GM19023 (cell line): ENCODE measurements at regions not wholly inside any gene's neighbourhood (a gene's known extent, or its start where the extent isn't known, plus 50 kb on each side); places are given as distances from the start of the nearest gene placed in this dataset.
"Not testable (repeated sequence)": the region's sequence is repeated elsewhere in the genome, so short reads cannot be mapped to it uniquely, and the experiment has no call there.

Experiments
- ATAC-seq: cut with Tn5 transposase; IDR thresholded peaks from one replicate; pipeline ENCODE4 v1.9.1; 2021; ENCODE audit warnings: mild to moderate bottlenecking, moderate library complexity; ENCODE audit not compliant: unreplicated experiment

- no peak for ATAC-seq
Measured at GRCh38 chr12:59407799-59408198, 188.0 kb upstream of the SLC16A7 start.

- ATAC-seq = no peak
Measured at GRCh38 chr12:59405992-59406391, 189.8 kb upstream of the SLC16A7 start.

GRCh38 chr12:59404109-59404650, 191.6 kb upstream of the SLC16A7 start:
- no peak for ATAC-seq

GRCh38 chr12:59403259-59403932, 192.4 kb upstream of the SLC16A7 start:
- ATAC-seq = peak; percentile 73

- no peak for ATAC-seq
Measured at GRCh38 chr12:59401862-59402261, 194.0 kb upstream of the SLC16A7 start.

- no peak for ATAC-seq
Measured at GRCh38 chr12:59398164-59398563, 197.7 kb upstream of the SLC16A7 start.

- no peak for ATAC-seq
Measured at GRCh38 chr12:59396919-59397318, 198.9 kb upstream of the SLC16A7 start.

GRCh38 chr12:59396519-59396918, 199.3 kb upstream of the SLC16A7 start:
- ATAC-seq = no peak

GRCh38 chr12:59395310-59395709, 200.5 kb upstream of the SLC16A7 start:
- not testable (repeated sequence) for ATAC-seq

- no peak for ATAC-seq
Measured at GRCh38 chr12:59393506-59393905, 202.3 kb upstream of the SLC16A7 start.

- no peak for ATAC-seq
Measured at GRCh38 chr12:59389968-59390576, 205.8 kb upstream of the SLC16A7 start.

- no peak for ATAC-seq
Measured at GRCh38 chr12:59388694-59389093, 207.1 kb upstream of the SLC16A7 start.

GRCh38 chr12:59388176-59388575, 207.7 kb upstream of the SLC16A7 start:
- no peak for ATAC-seq

GRCh38 chr12:59386236-59386635, 209.6 kb upstream of the SLC16A7 start:
- ATAC-seq = no peak

GRCh38 chr12:59383079-59383822, 212.6 kb upstream of the SLC16A7 start:
- no peak for ATAC-seq

GRCh38 chr12:59382282-59383078, 213.3 kb upstream of the SLC16A7 start:
- ATAC-seq = no peak

GRCh38 chr12:59381106-59381505, 214.7 kb upstream of the SLC16A7 start:
- no peak for ATAC-seq

- ATAC-seq = no peak
Measured at GRCh38 chr12:59375633-59376032, 220.2 kb upstream of the SLC16A7 start.

- ATAC-seq = no peak
Measured at GRCh38 chr12:59374783-59375182, 221.0 kb upstream of the SLC16A7 start.

- ATAC-seq = no peak
Measured at GRCh38 chr12:59372956-59373355, 222.9 kb upstream of the SLC16A7 start.

- no peak for ATAC-seq
Measured at GRCh38 chr12:59370933-59371332, 224.9 kb upstream of the SLC16A7 start.
